ENCODE measurements at regions not wholly inside any gene's neighbourhood (a gene's known extent, or its start where the extent isn't known, plus 50 kb on each side); places are given as distances from the start of the nearest gene placed in this dataset.

DNA sequence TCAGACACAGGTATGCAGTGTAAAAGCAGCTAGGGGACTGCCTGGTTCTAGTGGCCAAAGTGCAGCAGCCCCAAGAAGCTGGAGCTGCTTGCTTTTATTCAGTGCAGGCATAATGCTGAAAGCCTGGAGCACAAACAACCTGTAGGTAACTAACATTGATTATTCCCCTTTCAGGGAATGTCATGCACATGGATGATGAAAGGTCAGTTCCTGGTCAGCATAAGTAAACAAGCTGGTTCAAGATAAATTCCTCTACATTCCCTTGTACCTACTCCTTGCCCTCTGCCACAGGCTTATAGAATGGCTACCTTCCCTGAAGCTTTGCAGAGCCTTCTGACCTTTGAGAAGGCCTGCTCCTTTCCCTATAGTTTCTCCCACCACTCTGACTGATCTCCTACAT lies 1318.5 kb upstream of the ADGRL3 start:
- CTCF ChIA-PET, result no interaction called here
- no peak overlapping the region for H3K27ac Mint-ChIP-seq
- no peaks in the 10 kb centered on the region for H3K4me1 Mint-ChIP-seq
- H3K36me3 Mint-ChIP-seq (ENCODE audit: low read depth), result no peaks in the 10 kb centered on the region
- POLR2A ChIA-PET, result no interaction called here
- H3K9me3 Mint-ChIP-seq, result peaks cover 4% of the 10 kb centered on the region
- ATAC-seq (ENCODE audit: low read depth) (no peak), DNase-seq (no peak)
- no peak overlapping the region for H3K4me3 Mint-ChIP-seq
- intact Hi-C loops (cut with micrococcal nuclease), result no loop called here
- H3K27me3 Mint-ChIP-seq, result no peaks in the 10 kb centered on the region
- TF ChIP-seq, protein P1, sequence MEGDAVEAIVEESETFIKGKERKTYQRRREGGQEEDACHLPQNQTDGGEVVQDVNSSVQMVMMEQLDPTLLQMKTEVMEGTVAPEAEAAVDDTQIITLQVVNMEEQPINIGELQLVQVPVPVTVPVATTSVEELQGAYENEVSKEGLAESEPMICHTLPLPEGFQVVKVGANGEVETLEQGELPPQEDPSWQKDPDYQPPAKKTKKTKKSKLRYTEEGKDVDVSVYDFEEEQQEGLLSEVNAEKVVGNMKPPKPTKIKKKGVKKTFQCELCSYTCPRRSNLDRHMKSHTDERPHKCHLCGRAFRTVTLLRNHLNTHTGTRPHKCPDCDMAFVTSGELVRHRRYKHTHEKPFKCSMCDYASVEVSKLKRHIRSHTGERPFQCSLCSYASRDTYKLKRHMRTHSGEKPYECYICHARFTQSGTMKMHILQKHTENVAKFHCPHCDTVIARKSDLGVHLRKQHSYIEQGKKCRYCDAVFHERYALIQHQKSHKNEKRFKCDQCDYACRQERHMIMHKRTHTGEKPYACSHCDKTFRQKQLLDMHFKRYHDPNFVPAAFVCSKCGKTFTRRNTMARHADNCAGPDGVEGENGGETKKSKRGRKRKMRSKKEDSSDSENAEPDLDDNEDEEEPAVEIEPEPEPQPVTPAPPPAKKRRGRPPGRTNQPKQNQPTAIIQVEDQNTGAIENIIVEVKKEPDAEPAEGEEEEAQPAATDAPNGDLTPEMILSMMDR (IDR thresholded peaks at IDR 0.05), result no peak

DNA sequence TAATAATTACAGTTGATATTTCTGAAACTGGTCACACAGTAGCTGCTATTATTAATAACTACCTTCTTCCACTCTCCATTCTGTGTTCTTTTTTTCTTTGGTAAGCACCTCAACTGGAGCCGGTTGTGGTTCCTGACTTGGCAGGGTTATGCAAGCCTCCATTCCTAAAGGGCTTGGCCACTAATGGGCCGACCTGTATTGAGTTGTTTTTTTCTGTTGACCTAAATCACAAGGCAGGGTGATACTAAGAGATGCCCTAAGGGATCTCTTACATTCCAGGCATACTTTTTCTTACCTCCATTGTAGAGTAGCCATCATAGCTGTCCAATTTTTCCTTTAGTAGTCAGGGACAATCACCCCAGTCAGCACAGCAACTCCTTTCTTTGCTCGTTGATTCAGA lies 1295.8 kb upstream of the ADGRL3 start:
- DNase-seq (no peak), ATAC-seq (ENCODE audit: low read depth) (no peak)
- no peak overlapping the region for H3K4me3 Mint-ChIP-seq
- no peaks in the 10 kb centered on the region for H3K36me3 Mint-ChIP-seq (ENCODE audit: low read depth)
- TF ChIP-seq, protein P1 (IDR thresholded peaks at IDR 0.05), result no peak
- H3K27ac Mint-ChIP-seq, result no peak overlapping the region
- H3K27me3 Mint-ChIP-seq, result no peaks in the 10 kb centered on the region
- intact Hi-C loops (cut with micrococcal nuclease), result no loop called here
- H3K9me3 Mint-ChIP-seq, result peaks cover 2% of the 10 kb centered on the region
- H3K4me1 Mint-ChIP-seq, result no peaks in the 10 kb centered on the region
- POLR2A ChIA-PET, result no interaction called here
- CTCF ChIA-PET, result no interaction called here

GRCh38 chr4:59920416-59920815 lies 1279.7 kb upstream of the ADGRL3 start:
- CTCF ChIA-PET, result no interaction called here
- Mint-ChIP-seq H3K27me3 (no peaks in the 10 kb centered on the region), H3K4me1 (no peaks in the 10 kb centered on the region), H3K27ac (no peak overlapping the region), H3K36me3 (ENCODE audit: low read depth) (no peaks in the 10 kb centered on the region), H3K9me3 (peaks cover 5% of the 10 kb centered on the region), H3K4me3 (no peak overlapping the region)
- TF ChIP-seq, protein P1 (IDR thresholded peaks at IDR 0.05), result no peak
- DNase-seq, result no peak
- POLR2A ChIA-PET, result no interaction called here
- intact Hi-C loops (cut with micrococcal nuclease), result no loop called here
- no peak for ATAC-seq (ENCODE audit: low read depth)

- H3K27me3 Mint-ChIP-seq, result no peaks in the 10 kb centered on the region
- intact Hi-C loops (cut with micrococcal nuclease), result no loop called here
- TF ChIP-seq, protein P1 (IDR thresholded peaks at IDR 0.05), result no peak
- H3K27ac Mint-ChIP-seq, result no peak overlapping the region
- no peaks in the 10 kb centered on the region for H3K36me3 Mint-ChIP-seq (ENCODE audit: low read depth)
- H3K9me3 Mint-ChIP-seq, result peaks cover 4% of the 10 kb centered on the region
- no peak for DNase-seq
- CTCF ChIA-PET, result no interaction called here
- no peak for ATAC-seq (ENCODE audit: low read depth)
- H3K4me3 Mint-ChIP-seq, result no peak overlapping the region
- POLR2A ChIA-PET, result no interaction called here
- H3K4me1 Mint-ChIP-seq, result no peaks in the 10 kb centered on the region
These were observed 1274.8 kb upstream of the ADGRL3 start for GRCh38 chr4:59925290-59925689.

DNA sequence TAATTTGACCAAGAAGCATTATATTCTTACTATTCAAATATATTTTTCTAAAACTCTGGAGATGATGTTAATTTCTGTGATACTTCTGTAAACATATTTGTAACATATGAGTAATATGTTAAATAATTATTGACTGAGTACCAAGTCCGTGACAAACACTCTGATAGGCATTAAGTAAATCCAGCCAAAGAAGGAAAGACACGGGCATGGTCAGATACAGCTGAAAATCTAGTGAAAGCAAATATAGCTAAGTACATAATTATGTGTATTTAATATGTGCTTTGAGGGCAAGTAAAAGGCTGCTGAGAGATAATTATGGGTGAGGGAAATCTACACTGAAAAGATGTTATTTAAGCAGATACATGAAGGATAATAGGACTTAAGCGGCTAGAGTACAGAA lies 1263.6 kb upstream of the ADGRL3 start:
- H3K9me3 Mint-ChIP-seq, result peaks cover 5% of the 10 kb centered on the region
- CTCF ChIA-PET, result no interaction called here

More for the DNA sequence above, 1263.6 kb upstream of the ADGRL3 start:
- DNase-seq (no peak), ATAC-seq (ENCODE audit: low read depth) (no peak)
- intact Hi-C loops (cut with micrococcal nuclease), result no loop called here
- Mint-ChIP-seq H3K27ac (no peak overlapping the region), H3K4me1 (no peaks in the 10 kb centered on the region), H3K4me3 (no peak overlapping the region), H3K36me3 (ENCODE audit: low read depth) (no peaks in the 10 kb centered on the region), H3K27me3 (no peaks in the 10 kb centered on the region)
- TF ChIP-seq, protein P1 (IDR thresholded peaks at IDR 0.05), result no peak
- POLR2A ChIA-PET, result no interaction called here
